Activated CD4-positive, alpha-beta T cell treated with anti-CD3 and anti-CD28 coated beads for 1 hour (primary cell): ENCODE measurements at regions not wholly inside any gene's neighbourhood (a gene's known extent, or its start where the extent isn't known, plus 50 kb on each side); places are given as distances from the start of the nearest gene placed in this dataset.

Experiments
- DNase-seq: peaks from one replicate; pipeline ENCODE4 v3.0.0-alpha.2; 2020

DNA sequence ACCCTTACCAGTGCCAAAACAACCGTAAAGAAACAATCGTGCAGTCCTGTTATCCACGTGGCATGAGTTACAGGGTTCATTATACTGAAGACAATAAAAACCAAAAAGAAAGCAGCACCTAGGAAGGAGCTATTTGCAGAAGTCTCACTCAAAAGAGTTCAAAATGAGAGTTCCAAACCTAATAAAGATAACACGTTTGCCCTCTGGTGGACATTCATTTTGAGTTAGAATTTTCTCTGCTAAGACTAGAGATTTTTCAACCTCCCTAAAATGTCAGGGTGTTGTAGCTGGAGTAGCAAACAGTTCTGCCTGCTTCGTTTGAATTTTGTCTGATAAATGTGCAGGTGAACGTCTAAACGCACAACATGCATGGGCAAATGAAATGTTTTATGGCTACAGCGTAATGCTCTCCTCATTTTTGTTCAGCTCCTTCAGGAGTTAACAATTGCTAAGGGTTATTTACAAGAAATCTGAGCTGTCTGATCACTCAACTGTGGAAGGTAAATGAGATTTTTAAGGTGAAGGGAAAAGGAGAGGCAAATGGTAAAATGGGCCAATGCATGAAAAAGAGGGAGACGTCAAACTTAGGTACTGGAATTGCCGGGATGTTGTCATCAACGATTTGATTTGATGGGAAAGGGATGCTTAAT is 1067.9 kb upstream of the EEF2KMT start:
- no peak for DNase-seq

DNA sequence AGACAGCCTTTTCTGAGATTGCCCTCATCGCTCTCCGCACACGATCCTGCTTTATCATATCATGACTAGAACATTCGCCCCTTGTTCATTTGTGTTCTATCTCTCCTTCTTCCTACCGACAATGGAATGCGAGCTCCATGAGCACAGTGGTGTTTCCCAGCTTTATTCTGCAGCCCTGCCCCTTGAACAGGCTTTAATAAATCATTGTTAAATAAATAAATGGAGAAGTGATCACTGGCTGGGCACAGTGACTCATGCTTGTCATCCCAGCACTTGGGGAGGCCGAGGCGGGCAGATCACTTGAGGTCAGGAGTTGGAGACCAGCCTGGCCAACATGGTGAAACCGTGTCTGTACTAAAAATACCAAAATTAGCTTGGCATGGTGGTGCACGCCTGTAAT is 1063.3 kb upstream of the EEF2KMT start:
- no peak for DNase-seq

DNA sequence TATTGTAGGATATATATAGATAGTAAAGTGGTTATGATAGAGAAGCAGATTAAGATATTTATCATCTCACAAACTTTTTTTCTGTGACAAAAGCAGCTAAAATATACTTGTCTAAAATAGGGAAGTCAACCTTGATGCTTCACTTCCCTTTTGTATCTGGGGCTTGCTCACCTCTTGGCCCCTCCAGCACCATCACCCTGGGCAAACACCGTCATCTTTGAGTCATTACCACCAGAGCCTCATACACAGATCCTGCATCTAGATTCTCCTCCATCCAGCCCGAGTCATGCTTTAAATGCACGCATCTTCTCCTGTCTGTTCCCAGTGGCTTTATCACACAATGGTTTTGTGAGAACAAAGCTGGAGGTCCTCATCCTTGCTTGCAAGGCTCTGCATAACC is 1062.7 kb upstream of the EEF2KMT start:
- no peak for DNase-seq

DNA sequence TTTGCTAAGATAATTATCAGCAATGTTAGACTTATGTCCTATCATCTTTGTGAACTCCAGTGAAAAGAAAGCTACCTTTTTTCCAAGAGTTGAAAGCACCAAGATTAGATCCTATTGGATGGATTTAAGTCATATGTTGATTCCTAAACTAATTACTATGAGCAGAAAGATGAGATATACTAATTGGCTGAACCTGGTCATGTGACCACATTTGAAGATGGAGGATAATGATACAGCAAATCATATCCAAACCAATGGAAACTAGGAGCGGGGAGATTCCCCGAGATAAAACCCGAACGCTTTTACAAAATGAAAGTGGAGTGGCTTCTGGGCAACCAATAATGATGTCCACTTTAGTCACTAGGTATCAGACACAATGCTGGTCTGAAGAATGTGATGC is 1060.2 kb upstream of the EEF2KMT start:
- DNase-seq = no peak

DNA sequence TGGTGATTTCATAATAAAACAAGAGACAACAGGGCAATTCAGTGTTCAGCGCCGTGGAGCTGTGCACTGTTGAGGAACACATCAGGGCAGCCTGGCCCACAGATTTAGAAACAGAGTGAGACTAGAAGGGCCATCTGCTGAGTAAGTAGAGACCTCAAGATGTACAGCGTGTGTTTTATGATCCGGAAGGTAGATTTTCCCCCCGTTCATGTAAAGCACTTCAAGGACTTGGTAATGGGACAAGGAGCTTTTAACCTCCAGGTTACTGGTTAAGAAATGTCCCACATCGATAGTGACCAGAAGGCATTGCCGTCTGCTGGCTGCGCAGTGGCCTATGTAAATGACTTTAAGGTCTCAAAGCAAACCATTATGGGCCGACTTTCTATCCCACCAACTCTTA is 1057.7 kb upstream of the EEF2KMT start:
- no peak for DNase-seq

DNA sequence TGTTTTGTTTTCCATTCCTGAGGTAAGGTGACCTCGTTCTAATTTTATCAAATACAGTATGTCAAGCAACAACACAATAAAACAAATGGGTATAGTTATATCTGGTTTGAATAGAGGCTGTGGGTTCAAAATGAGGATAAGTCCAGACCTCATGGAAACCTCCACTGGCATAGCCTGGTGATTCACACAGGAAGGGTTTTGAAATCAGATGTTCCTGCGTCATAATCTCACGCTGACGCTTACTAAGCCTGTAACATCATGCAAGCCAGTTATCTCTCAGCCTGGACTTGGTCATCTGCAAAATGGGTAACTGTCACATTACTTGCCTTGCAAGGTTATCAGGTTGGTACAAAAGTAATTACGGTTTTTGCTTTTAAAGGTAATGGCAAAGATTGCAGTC is 1056.3 kb upstream of the EEF2KMT start:
- DNase-seq = no peak

DNA sequence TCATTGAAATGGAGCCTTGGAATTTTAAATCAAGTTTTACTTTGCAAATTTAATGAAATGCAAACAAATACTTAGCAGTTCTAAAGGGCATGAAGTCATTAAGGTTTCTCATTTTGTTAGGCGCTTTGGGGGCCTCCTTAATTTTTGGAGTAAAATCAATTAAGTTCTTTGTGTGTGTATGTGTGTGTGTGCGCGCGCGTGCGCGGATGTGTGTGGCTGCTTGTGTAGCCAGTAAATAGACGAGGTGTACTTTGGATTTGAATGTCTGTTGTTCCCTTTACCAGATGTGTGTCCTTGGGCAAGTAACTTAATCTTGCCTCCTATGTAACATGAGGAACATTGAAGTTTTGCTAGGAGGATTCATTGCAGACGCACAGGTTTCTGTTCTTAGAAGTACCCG is 1051.4 kb upstream of the EEF2KMT start:
- DNase-seq = no peak

DNA sequence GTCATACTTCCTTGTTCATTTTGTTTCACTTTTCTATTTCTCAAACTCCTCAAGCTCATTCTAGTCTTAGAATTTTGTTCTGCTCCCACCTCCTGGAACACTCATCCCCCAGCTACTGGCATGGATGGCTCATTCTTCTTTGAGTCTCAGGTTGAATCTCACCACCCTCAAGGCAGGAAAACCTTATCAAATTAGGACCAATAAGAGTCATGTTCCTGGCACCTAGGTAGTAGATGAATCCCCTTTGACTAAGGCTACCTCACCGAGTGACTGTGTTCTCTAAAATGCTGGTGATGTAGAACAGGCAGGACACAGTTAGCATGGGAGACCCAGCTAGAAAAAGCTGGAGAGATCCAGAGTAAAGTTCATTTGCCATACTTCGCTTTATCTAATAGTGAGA is 1050.8 kb upstream of the EEF2KMT start:
- no peak for DNase-seq

DNA sequence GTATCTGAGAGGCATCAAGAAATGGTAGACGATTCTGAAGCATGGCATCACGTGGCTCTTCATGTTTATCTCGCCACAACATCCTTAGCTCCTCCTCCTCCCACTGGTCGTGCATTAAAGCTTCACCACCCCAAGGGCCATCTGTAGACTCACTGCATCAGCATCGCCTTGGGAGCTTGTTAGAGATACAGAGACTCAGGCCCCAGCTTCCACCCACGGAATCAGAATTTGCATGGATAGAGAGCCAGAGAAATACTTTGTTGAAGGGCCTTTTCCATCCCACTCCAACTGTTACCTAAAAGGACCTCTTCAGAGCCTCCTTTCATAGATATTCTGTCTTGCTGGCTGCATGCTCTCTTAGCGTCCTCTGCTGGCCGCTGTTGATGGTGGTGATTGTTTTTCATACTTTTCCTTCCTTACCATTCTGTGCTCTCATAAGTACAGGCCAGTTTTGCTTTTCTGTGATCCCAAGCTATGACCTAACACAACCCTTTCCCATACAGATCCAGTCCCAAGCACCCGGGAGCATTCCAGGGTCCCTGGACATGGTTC is 1049.4 kb upstream of the EEF2KMT start:
- no peak for DNase-seq

DNA sequence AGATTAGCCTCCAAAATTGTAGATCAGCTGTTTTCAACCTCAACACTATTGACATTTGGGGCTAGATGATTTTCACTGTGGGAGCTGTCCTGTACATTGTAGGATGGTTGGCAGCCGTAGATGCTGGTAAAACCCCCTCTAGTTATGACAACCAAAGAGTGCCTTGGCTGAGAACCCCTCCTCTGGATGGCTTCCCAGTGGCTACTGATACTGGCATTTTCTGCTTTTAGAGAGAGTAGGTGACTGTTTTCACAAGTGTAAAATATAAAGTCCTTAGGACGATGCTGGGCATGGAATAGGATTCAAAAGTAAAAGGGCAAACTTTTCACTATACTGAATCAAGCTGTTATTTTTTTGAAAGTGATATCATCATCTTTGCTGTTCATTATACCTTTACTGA is 1048.8 kb upstream of the EEF2KMT start:
- no peak for DNase-seq

DNA sequence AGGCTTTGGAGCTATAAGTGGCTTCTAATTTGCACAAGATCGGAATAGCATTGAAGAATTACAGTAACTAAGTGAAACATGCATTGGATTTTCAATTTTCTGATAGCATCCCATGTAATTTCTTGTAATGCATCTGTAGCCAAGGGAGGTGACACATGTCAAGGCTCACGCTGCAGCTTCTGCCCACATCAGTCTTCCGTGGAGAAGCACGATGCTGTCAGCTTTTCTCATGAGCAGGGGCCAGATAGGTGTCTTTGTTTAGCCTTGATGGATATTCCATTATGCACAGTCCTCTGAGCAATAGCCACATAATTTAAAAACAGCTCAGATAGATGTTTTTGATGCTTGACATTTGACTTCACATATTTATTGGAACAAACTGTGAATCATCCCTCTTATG is 1046.9 kb upstream of the EEF2KMT start:
- DNase-seq = no peak

DNA sequence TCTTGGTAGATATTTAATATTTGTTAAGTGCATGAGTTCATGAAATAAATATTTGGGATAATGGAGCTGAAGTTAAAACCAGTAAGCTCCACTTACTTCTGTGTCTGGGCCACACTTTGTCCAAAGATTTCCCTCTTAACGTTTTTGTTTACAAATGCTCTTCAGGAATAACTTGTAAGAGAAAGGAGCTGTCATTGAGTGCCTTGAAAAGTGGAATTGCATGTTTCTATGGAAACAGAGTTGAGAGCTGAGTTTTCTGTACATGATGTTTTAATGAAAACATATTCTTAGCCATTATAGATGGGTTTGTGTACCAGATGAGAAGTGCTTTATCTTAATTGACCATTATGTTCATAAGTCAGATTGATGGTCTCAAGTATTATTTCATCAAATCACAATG is 1045.4 kb upstream of the EEF2KMT start:
- DNase-seq = no peak

DNA sequence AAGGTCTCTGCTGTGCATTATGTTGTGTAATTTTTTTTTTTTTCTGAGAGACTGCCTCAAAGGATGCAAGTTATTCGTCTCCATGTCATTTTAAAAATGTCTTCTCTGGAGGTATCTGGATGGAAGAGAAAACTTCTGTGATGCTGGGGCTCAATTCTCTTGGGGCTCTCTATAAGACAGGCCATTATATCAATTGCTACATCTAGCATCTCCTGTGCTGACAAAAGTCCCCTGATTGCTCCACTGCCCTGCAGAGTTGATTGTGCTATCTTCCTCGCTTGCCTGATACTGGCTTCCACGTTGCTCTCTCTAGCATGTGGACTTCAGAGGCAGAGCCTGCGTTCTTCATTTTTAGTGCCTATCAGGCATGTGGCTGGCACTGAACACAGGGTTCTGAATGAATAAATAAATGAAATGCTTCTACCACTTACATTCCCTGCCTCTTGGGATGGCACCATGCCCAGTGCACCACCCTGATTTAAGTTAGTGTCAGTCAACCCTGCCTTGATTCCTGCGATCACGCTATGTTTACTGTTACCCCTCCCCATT is 1035.5 kb upstream of the EEF2KMT start:
- DNase-seq = no peak

DNA sequence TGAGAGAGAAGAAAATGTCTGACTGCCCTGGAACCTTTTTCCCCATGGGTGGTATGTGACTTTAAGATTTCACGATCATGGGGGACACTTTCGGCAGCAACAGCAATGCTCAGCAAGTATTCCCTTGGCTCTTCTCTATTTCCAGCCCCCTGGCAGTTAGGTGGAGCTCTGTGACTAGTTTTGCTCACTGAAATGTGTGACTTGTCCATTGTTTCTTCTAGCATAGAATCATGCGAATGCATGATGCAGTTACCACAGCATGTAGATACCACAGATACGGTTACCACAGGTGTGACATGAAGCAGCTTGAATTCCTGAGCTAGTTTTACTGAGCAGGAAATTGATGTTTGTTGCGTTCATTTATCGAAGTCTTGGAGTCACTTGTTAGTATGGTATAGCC is 1034.5 kb upstream of the EEF2KMT start:
- DNase-seq = no peak

DNA sequence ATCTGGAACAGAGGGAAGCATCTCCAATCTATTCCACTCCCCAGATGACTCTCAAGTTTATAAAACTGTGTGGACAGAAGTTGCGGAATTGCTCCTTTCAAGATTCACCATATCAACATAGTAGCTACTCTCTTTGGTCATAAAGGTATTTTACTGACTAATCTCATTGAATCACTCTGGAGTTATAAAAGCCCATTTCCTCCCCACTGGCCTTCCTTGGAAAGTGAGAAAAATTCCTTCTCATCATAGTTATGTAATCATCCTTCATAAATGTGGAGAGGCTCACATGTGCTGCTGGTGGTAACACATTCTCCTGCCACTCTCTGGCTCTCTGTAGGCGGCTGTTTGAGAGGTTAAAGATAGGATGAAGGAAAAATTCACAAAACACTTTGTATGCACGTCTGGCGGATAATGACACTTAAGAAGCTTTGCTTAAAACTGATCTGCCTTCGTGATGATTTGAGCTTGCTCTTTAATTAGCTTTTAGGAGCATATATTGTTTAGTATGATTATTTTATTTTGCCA is 1034.0 kb upstream of the EEF2KMT start:
- DNase-seq = no peak

DNA sequence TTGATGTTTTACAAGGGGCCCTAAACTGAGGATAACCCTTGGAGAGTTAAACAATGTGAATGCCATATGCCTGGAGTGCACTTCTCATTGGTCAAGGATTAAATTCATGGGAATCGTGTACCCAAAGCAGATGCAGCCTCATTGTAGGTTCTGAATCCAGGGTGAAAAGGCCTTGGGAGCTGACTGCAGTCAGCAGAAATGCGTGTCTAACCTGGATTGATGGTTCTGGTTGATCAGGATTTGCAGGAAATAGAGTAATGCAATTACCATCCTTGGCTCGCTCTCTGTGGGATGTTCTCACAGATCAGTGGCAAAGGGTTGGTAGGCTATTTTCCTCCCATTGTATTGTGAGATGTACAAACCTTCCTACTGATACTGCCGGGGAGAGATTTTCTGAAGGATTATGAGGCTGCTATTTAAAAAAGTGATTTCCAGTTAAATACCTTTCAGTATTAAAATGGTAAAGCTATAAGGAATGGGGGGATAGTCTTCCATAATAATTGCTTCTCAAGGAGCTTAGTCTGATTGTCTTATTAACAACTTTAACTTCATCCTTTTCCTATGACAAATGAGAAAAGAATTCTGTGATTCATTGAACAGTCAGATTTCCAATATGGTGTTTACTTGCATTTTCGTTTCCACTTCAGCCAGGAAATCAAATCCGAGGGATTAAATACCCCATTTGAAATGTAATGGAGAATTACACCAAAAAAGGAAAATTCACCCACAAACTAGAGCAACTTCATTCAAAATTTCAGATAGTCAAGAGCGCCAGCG is 1028.1 kb upstream of the EEF2KMT start:
- DNase-seq = no peak

DNA sequence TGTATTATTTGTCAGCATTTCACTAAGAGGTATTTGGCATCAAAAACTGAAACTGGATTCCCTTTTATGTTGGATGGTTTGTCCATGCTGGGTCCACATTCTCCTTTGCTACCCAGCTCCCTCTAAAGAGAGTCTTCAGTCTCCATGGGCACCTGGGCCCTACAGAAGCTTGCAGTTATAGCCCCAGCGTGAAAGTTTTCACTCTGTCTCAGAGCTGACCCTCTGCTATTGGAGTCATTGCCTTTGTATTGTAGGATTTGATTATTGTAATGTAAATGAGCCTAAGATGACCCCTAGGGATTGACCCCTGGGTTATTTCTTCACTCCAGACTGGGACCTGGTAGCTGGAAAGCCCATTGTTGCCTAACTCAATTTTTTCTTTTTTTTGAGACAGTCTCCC is 1026.5 kb upstream of the EEF2KMT start:
- DNase-seq = no peak

DNA sequence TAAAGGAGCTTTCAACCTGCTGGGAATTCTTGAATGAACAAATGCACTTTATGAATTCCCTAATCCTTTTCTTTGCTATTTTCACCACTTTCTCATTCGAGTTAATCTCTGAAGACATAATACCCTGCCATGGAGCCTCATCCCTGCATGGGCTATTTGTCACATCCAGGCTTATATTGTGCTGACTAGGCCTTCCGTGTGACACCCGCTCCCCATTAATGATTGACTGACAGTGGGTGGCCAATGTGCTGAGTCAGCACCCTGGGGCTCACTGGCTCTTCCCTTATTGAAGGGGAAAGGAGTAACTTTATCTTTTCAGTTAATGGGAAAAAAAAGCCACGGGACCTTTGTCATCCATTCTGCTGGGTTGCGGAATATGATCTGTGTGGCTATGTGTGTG is 1024.8 kb upstream of the EEF2KMT start:
- no peak for DNase-seq

DNA sequence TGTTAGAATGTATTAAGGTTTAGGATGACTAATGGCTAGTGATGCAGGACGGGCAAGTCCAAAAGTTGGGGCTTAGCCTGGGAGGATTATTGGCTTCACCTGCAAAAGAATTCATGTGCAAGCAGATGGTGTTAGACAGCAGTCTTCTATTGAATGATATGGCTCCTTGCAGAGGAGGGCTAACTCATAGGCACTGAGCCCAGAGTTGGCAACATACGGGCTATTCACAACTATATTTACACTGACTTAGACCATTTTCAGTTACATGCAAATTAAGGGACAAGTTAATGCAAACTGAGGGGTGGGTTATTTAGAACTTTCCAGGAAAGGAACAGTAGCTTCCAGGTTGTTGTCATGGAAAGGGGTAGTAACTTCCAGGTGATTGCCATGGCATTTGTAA is 1017.1 kb upstream of the EEF2KMT start:
- DNase-seq = no peak

DNA sequence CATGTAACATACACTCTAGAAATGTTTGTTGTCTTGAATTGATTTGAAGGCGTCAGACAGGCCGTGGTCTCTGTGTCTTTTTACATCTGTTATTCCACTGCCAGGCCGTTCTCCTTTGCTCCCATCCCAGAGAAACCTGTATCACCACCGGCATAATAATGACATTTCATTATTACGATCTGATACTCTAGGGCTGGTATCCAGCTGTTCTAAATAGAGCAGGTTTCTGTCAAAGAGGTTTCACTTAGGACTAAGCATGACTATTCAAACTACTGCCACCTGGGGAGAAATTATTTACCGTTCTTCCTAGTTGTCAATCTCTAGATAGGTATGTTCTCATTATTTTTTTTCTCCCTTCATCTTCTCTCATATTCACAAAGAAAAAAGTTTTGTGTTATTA is 1016.2 kb upstream of the EEF2KMT start:
- DNase-seq = no peak

DNA sequence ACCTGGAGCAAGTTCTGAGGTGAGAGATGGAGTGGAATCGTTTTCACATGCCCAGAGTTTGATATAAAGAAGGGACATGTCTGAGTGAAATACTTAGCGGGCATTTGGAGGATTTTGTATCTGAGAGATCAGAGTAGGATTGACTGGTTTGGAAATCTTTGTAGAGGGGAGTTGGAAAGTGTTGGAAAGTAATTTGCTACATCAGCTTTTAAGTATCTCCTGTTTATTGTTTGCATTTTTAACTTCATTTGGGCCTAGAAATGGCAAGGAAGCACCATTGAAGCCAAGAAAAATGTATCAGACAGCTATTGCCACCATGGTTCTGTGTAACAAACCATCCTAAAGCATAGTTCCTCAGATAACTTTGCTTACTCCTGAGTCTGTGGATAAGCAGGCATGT is 1015.1 kb upstream of the EEF2KMT start:
- no peak for DNase-seq

DNA sequence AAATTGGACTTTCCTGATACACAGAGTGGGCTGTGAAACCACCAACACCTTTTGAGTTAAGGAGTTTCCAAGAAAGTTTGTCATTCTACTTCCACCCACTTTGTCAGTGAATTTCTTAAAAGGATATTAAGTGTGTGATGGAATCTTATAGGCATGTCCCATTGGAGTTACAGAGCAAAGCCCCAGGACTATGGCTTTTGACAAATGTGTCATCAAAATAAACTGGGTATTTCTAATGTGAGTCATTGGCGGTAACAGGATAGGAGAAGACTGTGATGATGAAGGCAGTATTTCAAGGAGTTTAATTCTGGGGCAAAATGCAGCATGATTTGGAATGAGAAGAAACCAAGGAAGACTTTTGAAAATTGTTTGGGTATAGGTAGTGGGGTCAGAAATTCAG is 1013.8 kb upstream of the EEF2KMT start:
- no peak for DNase-seq

DNA sequence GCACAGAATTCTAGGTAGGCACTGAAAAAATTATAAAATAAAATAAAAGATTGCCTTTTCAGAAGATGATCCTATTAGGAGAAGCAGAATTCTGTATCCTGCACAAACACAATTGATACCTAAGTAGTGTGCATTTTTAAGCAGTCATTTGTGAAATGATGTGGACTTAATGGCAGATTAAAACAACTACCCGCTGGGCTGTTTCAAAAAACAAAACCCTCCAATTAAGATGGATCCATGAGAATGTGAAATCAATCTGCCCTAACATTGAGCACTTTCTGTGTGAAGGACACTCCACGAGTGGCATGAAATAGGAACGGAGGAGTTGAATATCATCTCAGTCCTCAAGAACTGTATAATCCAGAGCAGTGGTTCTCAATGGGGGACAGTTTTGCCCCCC is 1012.8 kb upstream of the EEF2KMT start:
- DNase-seq = no peak

DNA sequence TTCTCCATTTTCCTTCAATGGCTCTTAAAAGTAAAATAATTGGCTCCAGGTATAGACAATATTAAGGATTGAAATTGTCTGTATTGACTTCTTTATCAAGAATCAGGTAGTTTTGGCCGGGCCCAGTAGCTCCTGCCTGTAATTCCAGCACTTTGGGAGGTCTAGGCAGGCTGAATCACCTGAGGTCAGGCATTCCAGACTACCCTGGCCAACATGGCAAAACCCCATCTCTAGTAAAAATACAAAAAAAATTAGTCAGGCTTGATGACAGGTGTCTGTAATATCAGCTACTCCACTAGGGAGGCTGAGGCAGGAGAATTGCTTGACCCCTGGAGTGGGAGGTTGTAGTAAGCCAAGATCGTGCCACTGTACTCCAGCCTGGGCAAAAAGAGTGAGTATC is 1008.5 kb upstream of the EEF2KMT start:
- no peak for DNase-seq
